Kidney (tissue), 13 donors: ENCODE measurements at regions not wholly inside any gene's neighbourhood (a gene's known extent, or its start where the extent isn't known, plus 50 kb on each side); places are given as distances from the start of the nearest gene placed in this dataset.

Experiments used
- DNase-seq, 5 donors: peaks; one replicate each; pipeline ENCODE4 v3.0.0-alpha.2; 2013 to 2020
- FAIRE-seq: peaks from 2 replicates; lab custom pipeline; 2012; peaks lifted over from hg19 to GRCh38; lab: Jason Lieb, UNC
- H3K27ac ChIP-seq, 2 donors: one replicate each; pipeline ENCODE4 v1.7.0; 2013; ENCODE audit warnings: low read depth in 2 of 2, low read length in 2 of 2, inconsistent platforms in 1 of 2
- H3K27me3 ChIP-seq: one replicate; pipeline ENCODE4 v1.7.1; 2013; ENCODE audit warnings: low read length, inconsistent platforms; ENCODE audit not compliant: control insufficient read depth, insufficient read depth
- H3K36me3 ChIP-seq, 3 donors: one replicate each; pipeline versions ENCODE4 v1.7.0 to v1.7.1; 2013; ENCODE audit warnings: low read length in 3 of 3, control low read depth in 1 of 3, inconsistent platforms in 1 of 3; ENCODE audit not compliant: insufficient read depth in 3 of 3, control insufficient read depth in 2 of 3
- H3K4me1 ChIP-seq, 3 donors: one replicate each; pipeline versions ENCODE4 v1.7.0 to v1.7.1; 2013; ENCODE audit warnings: low read length in 3 of 3, inconsistent platforms in 1 of 3, low read depth in 1 of 3; ENCODE audit not compliant: control insufficient read depth in 2 of 3, insufficient read depth in 2 of 3
- H3K4me3 ChIP-seq, 3 donors: one replicate each; pipeline versions ENCODE4 v1.7.0 to v1.8.1; 2013; ENCODE audit warnings: low read length in 3 of 3, control low read depth in 1 of 3, inconsistent platforms in 1 of 3
- H3K9ac ChIP-seq, 3 donors: one replicate each; pipeline versions ENCODE4 v1.7.0 to v1.7.1; 2013; ENCODE audit warnings: low read length in 3 of 3, control low read depth in 1 of 3, inconsistent platforms in 1 of 3
- H3K9me3 ChIP-seq, 3 donors: one replicate each; pipeline versions ENCODE4 v1.7.0 to v1.7.1; 2013; ENCODE audit warnings: low read length in 3 of 3, control low read depth in 1 of 3, inconsistent platforms in 1 of 3; ENCODE audit not compliant: control insufficient read depth in 2 of 3, insufficient read depth in 1 of 3
- intact Hi-C: fragments of 100-400 bp; cut with DNase I; formaldehyde crosslinking; loops from one replicate; pipeline ENCODE4 v1.11.1; 2022
- TF ChIP-seq, protein P1 (sequence below): IDR thresholded peaks from 3 replicates; pipeline ENCODE4 v1.5.1; 2012; ENCODE audit warnings: mild to moderate bottlenecking, moderate library complexity, borderline replicate concordance; ENCODE audit not compliant: insufficient read depth; ENCODE audit errors: extremely low read depth
- donor health status: control.
- donor health status: control.
- donor health status: control.
- donor health status: control.
- donor health status: control.
- donor health status: DM: yes; HTN: yes; CAD: no.
- donor health status: Normal renal cell carcinoma (clear cell type).

- intact Hi-C loops: no loop called here
- no peak overlapping the region for H3K9ac ChIP-seq
- no peaks in the 10 kb centered on the region for H3K9me3 ChIP-seq
- H3K4me3 ChIP-seq: no peak overlapping the region
- no peak overlapping the region for H3K27ac ChIP-seq
- no peak for DNase-seq
- TF ChIP-seq, protein P1, sequence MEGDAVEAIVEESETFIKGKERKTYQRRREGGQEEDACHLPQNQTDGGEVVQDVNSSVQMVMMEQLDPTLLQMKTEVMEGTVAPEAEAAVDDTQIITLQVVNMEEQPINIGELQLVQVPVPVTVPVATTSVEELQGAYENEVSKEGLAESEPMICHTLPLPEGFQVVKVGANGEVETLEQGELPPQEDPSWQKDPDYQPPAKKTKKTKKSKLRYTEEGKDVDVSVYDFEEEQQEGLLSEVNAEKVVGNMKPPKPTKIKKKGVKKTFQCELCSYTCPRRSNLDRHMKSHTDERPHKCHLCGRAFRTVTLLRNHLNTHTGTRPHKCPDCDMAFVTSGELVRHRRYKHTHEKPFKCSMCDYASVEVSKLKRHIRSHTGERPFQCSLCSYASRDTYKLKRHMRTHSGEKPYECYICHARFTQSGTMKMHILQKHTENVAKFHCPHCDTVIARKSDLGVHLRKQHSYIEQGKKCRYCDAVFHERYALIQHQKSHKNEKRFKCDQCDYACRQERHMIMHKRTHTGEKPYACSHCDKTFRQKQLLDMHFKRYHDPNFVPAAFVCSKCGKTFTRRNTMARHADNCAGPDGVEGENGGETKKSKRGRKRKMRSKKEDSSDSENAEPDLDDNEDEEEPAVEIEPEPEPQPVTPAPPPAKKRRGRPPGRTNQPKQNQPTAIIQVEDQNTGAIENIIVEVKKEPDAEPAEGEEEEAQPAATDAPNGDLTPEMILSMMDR: no peak
- no peaks in the 10 kb centered on the region for H3K36me3 ChIP-seq
- H3K4me1 ChIP-seq: peaks cover 0 to 8% (median 0%) of the 10 kb centered on the region in 3 donors
- no peak for FAIRE-seq
- H3K27me3 ChIP-seq: no peaks in the 10 kb centered on the region
Measured at GRCh38 chr3:74267131-74267530, 347.3 kb downstream of the CNTN3 start.

DNA sequence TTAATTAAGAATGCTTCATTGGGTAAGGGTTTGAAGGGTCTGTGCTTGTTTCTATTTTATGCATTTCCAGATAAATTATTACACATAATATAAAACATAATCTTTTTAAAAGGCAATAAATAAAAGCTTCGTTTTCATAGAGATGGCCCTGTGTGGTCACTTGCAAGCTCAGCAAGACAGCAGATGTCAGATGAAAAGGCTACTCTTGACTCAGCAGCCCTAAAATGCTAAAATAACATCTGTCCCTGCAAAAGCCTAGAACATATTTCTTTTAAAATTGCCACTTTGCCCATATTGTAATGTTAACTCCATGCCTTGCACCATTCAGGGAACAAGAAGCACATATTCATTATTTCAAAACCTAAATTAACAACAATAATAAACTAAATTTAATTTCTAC, 349.4 kb downstream of the CNTN3 start:
- H3K27me3 ChIP-seq: no peaks in the 10 kb centered on the region
- no peak overlapping the region for H3K27ac ChIP-seq
- H3K9me3 ChIP-seq: no peaks in the 10 kb centered on the region
- intact Hi-C loops: no loop called here
- no peaks in the 10 kb centered on the region for H3K36me3 ChIP-seq
- peaks cover 0 to 6% (median 0%) of the 10 kb centered on the region in 3 donors for H3K4me1 ChIP-seq
- H3K4me3 ChIP-seq: no peak overlapping the region
- no peak for FAIRE-seq
- peak in 1 of 5 donors; percentile 8 for DNase-seq
- TF ChIP-seq, protein P1: no peak
- H3K9ac ChIP-seq: no peak overlapping the region

- Histone ChIP-seq H3K4me1 (no peaks in the 10 kb centered on the region), H3K27me3 (no peaks in the 10 kb centered on the region), H3K4me3 (no peak overlapping the region), H3K36me3 (no peaks in the 10 kb centered on the region), H3K27ac (no peak overlapping the region), H3K9me3 (no peaks in the 10 kb centered on the region), H3K9ac (no peak overlapping the region)
- TF ChIP-seq, protein P1: no peak
- FAIRE-seq (no peak), DNase-seq (no peak)
- intact Hi-C loops: no loop called here
Measured at GRCh38 chr3:74263031-74263430, 351.4 kb downstream of the CNTN3 start.

- no peaks in the 10 kb centered on the region for H3K27me3 ChIP-seq
- DNase-seq (no peak), FAIRE-seq (no peak)
- H3K27ac ChIP-seq: no peak overlapping the region
- no peak overlapping the region for H3K9ac ChIP-seq
- intact Hi-C loops: no loop called here
- TF ChIP-seq, protein P1: no peak
- no peaks in the 10 kb centered on the region for H3K4me1 ChIP-seq
- no peak overlapping the region for H3K4me3 ChIP-seq
- H3K36me3 ChIP-seq: no peaks in the 10 kb centered on the region
- no peaks in the 10 kb centered on the region for H3K9me3 ChIP-seq
Measured at GRCh38 chr3:74233091-74233490, 381.4 kb downstream of the CNTN3 start.
